ENCODE measurements at regions not wholly inside any gene's neighbourhood (a gene's known extent, or its start where the extent isn't known, plus 50 kb on each side); places are given as distances from the start of the nearest gene placed in this dataset.
A peak's percentile ranks its signal among the peaks of the same experiment; 100 is the strongest.

DNA sequence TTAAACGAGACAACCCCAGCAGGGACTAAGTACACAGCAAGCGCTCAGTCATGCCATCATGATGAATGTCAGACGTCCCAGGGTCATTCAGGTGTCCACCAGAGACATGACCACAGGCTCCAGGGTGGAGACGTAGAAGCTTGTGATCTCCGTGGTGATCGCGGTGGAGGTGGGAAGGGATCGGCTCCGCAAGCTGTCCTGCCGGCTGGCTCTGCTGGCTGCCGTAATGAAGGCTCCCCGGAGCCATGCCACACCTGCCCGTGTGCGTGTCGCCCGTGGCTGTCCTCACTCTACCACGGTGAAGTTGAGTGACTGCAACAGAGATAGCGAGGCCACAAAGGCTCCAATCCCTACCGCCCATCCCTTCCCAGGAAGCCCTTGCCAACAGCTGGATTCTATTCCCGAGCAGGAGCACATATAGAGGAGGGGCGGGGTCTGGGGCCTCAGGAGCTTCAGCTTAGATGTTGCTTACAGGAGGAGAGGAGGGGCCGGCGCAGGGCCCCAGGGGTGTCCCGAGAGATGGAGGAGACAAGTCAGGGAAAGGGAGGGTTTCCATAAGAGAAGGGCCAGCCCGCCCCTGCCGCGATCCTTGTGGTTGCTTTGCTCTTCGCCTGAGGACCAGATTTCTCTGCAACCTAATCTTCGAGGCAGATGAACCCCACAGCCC is 332.6 kb upstream of the SFSWAP start:
- no peak for DNase-seq (ENCODE audit: extremely low read depth in 1 of 4, low spot score in 3 of 4)
- no TSS peak for BruUV-seq (replicated peaks)
- POLR2A ChIA-PET, result no interaction called here

DNA sequence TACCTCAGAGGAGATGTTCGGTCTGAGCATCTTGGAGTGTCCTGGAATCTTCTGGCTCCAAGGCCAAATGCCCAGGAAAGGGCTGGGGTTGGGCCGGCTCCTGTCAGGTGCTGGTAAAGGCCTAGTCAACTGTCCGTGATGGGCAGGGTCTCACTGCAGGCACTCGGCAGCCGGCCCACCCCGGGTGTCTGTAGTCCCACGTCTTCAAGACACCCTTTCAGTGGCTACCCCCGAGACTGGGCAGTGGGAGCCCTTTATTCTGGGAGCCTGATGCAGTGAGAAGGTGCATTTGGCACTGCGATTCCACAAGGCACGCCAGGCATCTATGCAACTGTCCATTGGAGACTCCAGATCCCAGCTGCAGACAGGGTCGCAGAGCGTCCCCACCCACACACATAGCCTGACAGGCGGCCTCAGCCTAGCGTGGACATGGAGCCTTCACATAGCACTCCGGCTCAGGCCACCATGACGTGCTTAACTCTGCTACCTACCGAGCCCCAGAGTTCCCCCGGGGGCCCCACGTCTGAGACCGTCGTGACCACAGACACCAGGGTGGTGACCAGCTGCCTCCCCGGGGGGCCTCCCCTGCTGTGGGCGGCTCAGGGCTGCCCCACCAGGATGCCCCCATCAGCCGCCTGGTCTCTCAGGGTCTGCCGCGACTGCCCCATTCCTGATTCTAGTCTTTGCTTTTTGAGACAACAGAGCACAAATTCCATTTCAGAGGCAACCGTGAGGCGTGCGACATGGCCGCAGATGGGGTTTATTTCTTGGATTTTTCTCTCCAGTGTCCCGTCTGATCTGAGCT is 331.8 kb upstream of the SFSWAP start:
- no peaks in the 10 kb centered on the region for H3K36me3 ChIP-seq (ENCODE audit: control insufficient read depth, insufficient read depth, low read length)
- no peaks in the 10 kb centered on the region for H4K20me1 ChIP-seq (replicated peaks; ENCODE audit: control insufficient read depth, insufficient read depth, low read length)
- ATAC-seq (peak; percentile 21; the same call in 2 of the 3 replicates), FAIRE-seq (no peak), DNase-seq (ENCODE audit: extremely low read depth in 1 of 4, low spot score in 3 of 4) (no peak)
- in situ Hi-C loops (cut with MboI) (no loop called here), intact Hi-C loops (cut with micrococcal nuclease) (no loop called here)
- ChIA-PET CTCF (ENCODE audit: low intra/inter-chr PET ratio) (no interaction called here), POLR2A (no interaction called here)
- H2AFZ ChIP-seq (ENCODE audit: low read depth, low read length), result no peak overlapping the region
- H3K4me2 ChIP-seq (ENCODE audit: insufficient read depth, low read length), result no peak overlapping the region
- peaks cover 0 to 27% of the 10 kb centered on the region in 2 experiments; a peak in 3 of 5 replicates for H3K4me1 ChIP-seq (replicated peaks in 1 of 2; ENCODE audit: control insufficient read depth in 2 of 2, insufficient read depth in 2 of 2, low read length in 2 of 2)
- H3K27ac ChIP-seq (ENCODE audit: extremely low read depth, low read depth, low read length), result no peak overlapping the region
- BruUV-seq (replicated peaks), result no TSS peak
- H3K9me3 ChIP-seq (replicated peaks; ENCODE audit: control insufficient read depth, insufficient read depth, low read depth, low read length), result no peaks in the 10 kb centered on the region
- H3K9ac ChIP-seq (ENCODE audit: insufficient read depth in 1 of 2, low read depth in 2 of 2, low read length in 2 of 2), result peak overlapping the region in 1 of 2 experiments; percentile 26; a peak in 2 of 4 replicates
- peaks cover 2% of the 10 kb centered on the region for H3K9me1 ChIP-seq (ENCODE audit: control insufficient read depth, insufficient read depth, low read length)
- no peak overlapping the region for H3K4me3 ChIP-seq
- no peaks in the 10 kb centered on the region for H3K79me2 ChIP-seq (ENCODE audit: control insufficient read depth, insufficient read depth, low read length)
- peaks cover 47 to 83% of the 10 kb centered on the region in 2 experiments for H3K27me3 ChIP-seq (ENCODE audit: control insufficient read depth in 2 of 2, insufficient read depth in 2 of 2, low read length in 2 of 2)
- no peak for TF ChIP-seq ZNF121 (CRISPR knock-in tag; conservative IDR thresholded peaks at IDR 0.05)
- TF ChIP-seq PURB (CRISPR knock-in tag; IDR thresholded peaks at IDR 0.05; ENCODE audit: low read depth), result no peak
- TF ChIP-seq, protein P1, sequence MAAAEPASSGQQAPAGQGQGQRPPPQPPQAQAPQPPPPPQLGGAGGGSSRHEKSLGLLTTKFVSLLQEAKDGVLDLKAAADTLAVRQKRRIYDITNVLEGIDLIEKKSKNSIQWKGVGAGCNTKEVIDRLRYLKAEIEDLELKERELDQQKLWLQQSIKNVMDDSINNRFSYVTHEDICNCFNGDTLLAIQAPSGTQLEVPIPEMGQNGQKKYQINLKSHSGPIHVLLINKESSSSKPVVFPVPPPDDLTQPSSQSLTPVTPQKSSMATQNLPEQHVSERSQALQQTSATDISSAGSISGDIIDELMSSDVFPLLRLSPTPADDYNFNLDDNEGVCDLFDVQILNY (CRISPR knock-in tag; IDR thresholded peaks at IDR 0.05), result no peak
- TF ChIP-seq ZKSCAN1 (IDR thresholded peaks at IDR 0.05; ENCODE audit: low read depth, low read length), result no peak
- TF ChIP-seq ZNF830 (CRISPR knock-in tag; IDR thresholded peaks at IDR 0.05), result no peak
- no peak for TF ChIP-seq RBBP5 (IDR thresholded peaks at IDR 0.05; ENCODE audit: borderline replicate concordance, insufficient read depth, low read length, poor library complexity, severe bottlenecking)
- WGBS (ENCODE audit: insufficient coverage, low coverage, missing lambda C conversion rate), result 18% methylated on average over 27 of the region's 31 CpGs

More for the DNA sequence above, 332.6 kb upstream of the SFSWAP start:
- H3K9me3 ChIP-seq (replicated peaks; ENCODE audit: control insufficient read depth, insufficient read depth, low read depth, low read length), result no peaks in the 10 kb centered on the region
- no peak overlapping the region for H3K4me2 ChIP-seq (ENCODE audit: insufficient read depth, low read length)
- H3K79me2 ChIP-seq (ENCODE audit: control insufficient read depth, insufficient read depth, low read length), result no peaks in the 10 kb centered on the region
- peaks cover 47 to 81% of the 10 kb centered on the region in 2 experiments for H3K27me3 ChIP-seq (ENCODE audit: control insufficient read depth in 2 of 2, insufficient read depth in 2 of 2, low read length in 2 of 2)
- H4K20me1 ChIP-seq (replicated peaks; ENCODE audit: control insufficient read depth, insufficient read depth, low read length), result no peaks in the 10 kb centered on the region
- peaks cover 2% of the 10 kb centered on the region for H3K9me1 ChIP-seq (ENCODE audit: control insufficient read depth, insufficient read depth, low read length)
- ATAC-seq (no peak), FAIRE-seq (no peak)
- no peak overlapping the region for H2AFZ ChIP-seq (ENCODE audit: low read depth, low read length)
- no peak for TF ChIP-seq NCOA6 (IDR thresholded peaks at IDR 0.05)
- TF ChIP-seq MECOM (CRISPR knock-in tag; IDR thresholded peaks at IDR 0.05), result no peak
- TF ChIP-seq RFX5 (IDR thresholded peaks at IDR 0.05; ENCODE audit: low read depth, low read length), result no peak
- no peak for TF ChIP-seq CBX3 (IDR thresholded peaks at IDR 0.05; ENCODE audit: borderline replicate concordance in 1 of 2, low read length in 2 of 2)
- H3K36me3 ChIP-seq (ENCODE audit: control insufficient read depth, insufficient read depth, low read length), result no peaks in the 10 kb centered on the region
- peak overlapping the region in 1 of 2 experiments; percentile 35; a peak in 1 of 4 replicates for H3K9ac ChIP-seq (ENCODE audit: insufficient read depth in 1 of 2, low read depth in 2 of 2, low read length in 2 of 2)
- 26% methylated on average over 29 of the region's 29 CpGs for WGBS (ENCODE audit: insufficient coverage, low coverage, missing lambda C conversion rate)
- no peak overlapping the region for H3K4me3 ChIP-seq
- peaks cover 0 to 21% of the 10 kb centered on the region in 2 experiments; a peak in 3 of 5 replicates for H3K4me1 ChIP-seq (replicated peaks in 1 of 2; ENCODE audit: control insufficient read depth in 2 of 2, insufficient read depth in 2 of 2, low read length in 2 of 2)
- intact Hi-C loops (cut with micrococcal nuclease) (no loop called here), in situ Hi-C loops (cut with MboI) (no loop called here)
- CTCF ChIA-PET (ENCODE audit: low intra/inter-chr PET ratio), result no interaction called here
- no peak overlapping the region for H3K27ac ChIP-seq (ENCODE audit: extremely low read depth, low read depth, low read length)
